NCI-H146 treated with DMSO at 0.1 percent for 48 hours (cell line): ENCODE measurements at regions not wholly inside any gene's neighbourhood (a gene's known extent, or its start where the extent isn't known, plus 50 kb on each side); places are given as distances from the start of the nearest gene placed in this dataset.

Source experiments
- DNase-seq: peaks from one replicate; lab custom pipeline; 2025; ENCODE audit not compliant: unreplicated experiment; lab: John Stamatoyannopoulos, UW

DNA sequence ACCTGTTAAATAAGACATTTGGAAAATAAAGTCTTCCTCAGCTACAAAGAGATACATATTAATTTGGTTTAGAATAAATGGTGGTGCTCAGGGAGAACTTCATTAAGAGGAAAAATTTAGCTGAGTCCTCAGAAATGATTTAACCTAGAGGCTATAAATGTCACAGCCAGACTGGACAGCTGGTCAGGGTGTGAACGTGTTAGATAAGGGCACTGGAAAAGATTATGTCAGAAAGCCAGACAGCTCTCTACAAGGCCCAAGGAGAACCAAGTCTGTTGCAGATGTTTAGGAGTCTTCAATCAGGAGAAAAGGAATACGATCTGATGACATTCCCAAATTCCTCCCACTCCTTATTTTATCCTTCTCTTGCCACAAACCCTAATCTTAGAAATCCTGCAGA is 265.2 kb downstream of the MAT2B start:
- no peak for DNase-seq

DNA sequence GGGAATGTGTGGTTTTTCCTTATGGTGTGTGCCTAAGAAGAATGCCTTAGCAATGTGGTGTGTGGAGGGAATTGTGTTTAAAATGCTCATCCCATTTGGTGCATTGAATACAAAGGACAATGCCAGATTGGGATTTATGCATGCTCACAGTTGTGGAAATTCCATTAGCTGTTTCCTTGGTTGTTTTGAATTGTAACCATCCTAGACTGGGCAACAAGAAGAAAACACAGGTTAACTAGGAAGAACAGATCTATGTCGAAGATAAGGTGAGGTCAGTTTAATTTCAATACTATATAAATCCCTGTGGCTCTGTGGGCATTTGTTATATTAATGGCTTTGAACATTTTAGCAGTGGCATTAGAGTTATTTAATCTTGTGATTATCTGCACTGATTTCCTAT is 266.8 kb downstream of the MAT2B start:
- DNase-seq: no peak

- no peak for DNase-seq
Observed at GRCh38 chr5:163772644-163773043, 267.2 kb downstream of the MAT2B start.

- no peak for DNase-seq
Observed at GRCh38 chr5:163773226-163773625, 267.8 kb downstream of the MAT2B start.

- DNase-seq: no peak
Observed at GRCh38 chr5:163789870-163790269, 284.5 kb downstream of the MAT2B start.

DNA sequence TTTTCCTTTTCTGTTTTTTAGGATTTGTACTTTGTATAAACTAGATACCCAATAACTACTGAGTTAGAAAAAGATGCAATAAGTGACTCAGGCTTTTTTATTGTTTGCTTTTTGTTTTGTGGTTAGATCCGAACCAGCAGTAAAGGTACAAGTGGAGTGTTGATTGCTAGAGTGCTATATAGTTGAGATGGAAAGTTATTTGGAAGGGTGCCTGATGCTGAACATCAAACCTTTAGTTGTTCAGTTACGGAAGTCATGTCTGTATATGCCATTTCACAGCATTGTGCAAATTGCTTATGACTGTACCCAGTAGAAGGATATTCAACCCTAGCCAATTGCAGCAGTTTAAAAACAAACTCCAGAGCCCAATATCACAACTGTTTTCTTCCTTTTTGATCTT is 285.1 kb downstream of the MAT2B start:
- DNase-seq: no peak

DNA sequence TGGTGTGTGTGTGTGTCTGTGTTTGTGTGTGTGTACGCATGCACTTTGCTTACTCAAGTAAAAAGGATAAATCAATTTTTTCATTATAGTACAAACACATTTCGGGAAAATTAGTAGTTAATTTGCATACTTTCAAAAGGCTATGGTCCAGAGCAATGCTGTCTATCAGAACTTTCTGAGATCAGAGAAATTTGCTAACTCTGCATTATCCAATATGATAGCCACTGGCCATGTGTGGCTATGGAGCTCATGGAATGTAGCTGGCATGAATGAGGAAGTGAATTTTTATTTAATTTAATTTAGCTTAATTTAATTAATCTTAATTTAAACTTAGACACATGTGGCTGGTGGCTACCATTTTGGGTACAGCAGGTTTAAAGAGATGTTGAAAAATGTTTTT is 289.6 kb downstream of the MAT2B start:
- DNase-seq: no peak

DNA sequence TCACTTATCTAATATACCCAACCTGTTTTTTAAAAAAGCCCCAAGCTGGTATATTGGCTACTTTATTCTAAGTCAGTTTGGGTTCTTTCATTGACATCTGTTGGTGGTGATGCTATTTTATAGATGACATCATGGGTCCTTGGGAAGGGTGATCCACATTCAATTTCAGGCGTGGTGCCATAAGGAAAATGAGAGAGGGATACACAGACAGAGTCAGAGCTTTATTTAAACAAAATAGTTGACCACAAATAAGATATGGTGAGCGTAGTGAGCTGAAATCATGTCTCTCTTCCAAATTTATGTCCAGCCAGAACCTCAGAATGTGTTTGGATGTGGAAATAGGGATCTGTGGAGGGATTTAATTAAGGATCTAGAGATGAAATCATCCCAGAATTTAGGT is 302.4 kb downstream of the MAT2B start:
- no peak for DNase-seq

DNA sequence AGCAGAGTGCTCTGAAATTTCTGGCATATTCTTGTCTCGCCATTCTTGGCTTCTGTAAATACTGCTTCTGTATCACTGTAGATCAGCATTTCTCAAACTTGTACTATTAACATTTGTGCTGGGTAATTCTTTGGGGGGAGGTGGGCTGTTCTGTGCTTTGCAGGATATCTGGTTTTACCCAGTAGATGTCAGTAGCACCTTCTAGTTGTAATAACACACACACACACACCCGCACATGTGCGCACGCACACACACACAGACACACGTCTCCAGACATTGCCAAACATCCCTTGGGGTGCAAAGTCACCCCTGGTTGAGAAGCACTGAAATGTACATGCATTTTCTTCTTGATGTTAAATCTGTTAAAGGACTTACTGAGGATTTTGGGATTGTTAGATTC is 304.1 kb downstream of the MAT2B start:
- no peak for DNase-seq

DNA sequence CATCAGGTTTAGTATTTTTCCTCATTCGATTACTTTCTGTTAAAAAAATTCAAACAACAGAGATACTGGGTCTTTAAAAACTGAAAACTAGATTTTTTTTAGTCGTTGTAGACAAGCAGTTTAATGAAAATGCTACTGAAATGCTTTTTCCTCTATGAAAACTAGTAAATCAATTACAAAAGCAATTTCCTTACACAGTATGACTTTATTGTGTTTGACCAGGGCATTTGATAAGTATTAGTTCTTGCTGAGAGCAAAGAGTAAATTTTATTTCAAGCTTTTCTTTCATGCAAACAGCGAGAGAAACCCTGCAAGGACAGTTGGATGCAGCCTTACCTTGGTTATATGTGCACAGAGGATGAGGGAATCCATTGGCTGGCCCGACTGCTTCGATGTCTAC is 308.5 kb downstream of the MAT2B start:
- DNase-seq: no peak

GRCh38 chr5:163815240-163815791 is 309.9 kb downstream of the MAT2B start:
- no peak for DNase-seq

DNA sequence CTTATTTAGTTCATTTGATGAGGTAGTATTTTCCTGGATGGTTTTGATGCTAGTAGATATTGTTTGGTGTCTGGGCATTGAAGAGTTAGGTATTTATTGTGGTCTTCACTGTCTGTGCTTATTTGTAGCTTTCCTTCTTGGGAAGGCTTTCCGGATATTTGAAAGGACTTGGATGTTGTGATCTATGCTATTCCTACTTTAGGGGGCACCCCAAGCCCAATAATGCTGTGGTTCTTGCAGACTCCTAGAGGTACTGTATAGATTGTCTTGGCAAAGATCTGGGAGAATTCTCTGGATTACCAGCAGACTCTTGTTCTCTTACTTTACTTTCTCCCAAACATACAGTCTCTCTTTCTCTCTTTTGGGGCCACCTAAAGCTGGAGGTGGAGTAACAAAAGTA is 315.7 kb downstream of the MAT2B start:
- no peak for DNase-seq

GRCh38 chr5:163822548-163822947 is 317.1 kb downstream of the MAT2B start:
- DNase-seq: no peak

DNA sequence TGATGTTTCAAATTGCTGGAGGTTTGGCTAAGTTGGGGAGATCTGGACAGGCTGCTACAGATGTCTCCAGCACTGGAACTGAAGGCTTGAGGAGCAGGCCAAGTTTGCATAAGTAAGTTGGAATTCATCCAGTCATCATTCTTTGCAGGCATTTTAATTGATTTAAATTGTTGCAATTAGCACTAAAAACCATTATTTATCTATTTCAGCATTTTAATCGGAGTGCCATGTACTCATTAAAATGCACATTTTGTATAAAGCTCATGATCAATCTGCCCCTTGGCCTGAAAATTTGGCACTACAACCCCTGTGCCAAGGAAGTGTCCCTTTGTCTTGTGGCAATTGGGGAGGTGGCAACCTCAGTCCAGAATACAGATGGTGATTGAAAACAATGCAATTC is 320.2 kb downstream of the MAT2B start:
- no peak for DNase-seq

GRCh38 chr5:163826201-163826600 is 320.8 kb downstream of the MAT2B start:
- no peak for DNase-seq

- no peak for DNase-seq
Observed at GRCh38 chr5:163832155-163832554, 326.7 kb downstream of the MAT2B start.

DNA sequence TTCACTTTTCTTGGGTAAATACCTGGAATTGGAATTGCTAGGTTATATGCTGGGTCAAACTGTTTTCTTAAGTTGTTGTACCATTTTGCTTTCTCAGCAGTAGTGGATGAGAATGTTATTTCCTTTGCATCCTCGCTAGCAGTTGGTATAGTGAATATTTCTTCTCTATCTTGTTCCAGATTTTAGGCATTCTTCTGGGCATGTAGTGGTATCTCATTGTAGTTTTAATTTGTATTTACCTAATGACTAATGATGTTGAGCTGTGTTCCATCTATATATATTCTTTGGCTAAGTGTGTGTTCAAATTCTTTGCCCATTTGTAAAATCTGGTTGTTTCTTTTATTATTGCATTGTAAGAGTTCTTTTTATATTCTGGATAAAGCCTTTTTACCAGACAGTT is 333.3 kb downstream of the MAT2B start:
- DNase-seq: no peak

DNA sequence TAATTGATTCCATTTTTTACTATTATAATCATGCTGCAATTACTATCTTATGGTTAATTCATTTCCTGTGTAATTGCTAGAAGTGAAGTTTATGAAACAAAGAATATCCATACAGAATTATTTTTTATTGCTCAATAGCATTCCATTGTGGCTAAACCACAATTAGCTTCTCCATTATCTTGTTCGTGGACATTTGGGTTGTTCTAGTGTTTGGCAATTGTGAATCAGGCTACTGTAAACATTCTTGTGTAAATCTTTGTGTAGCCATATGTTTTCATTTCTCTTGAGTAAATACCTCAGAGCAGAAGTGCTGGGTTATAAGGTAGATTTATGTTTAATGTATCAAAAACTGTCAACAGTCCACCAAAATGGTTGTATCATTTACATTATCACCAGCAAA is 341.1 kb downstream of the MAT2B start:
- no peak for DNase-seq

DNA sequence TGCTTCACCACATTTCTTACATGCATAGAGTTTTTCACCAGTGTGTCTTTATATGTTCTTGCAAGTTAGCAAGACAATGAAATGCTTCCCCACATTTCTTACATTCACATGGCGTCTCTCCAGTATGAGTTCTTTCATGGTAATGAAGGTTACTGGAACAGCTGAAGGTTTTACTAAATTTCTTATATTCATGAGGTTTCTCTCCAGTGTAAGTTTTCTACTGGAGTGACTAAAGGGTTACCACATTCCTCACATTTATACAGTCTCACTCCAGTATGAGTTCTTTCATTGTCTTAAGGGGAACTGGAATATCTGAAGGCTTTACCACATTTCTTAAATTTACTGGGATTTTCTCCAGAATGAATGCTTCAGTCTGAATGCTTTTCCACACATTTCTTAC is 350.3 kb downstream of the MAT2B start:
- DNase-seq: no peak

- no peak for DNase-seq
Observed at GRCh38 chr5:163861670-163862069, 356.3 kb downstream of the MAT2B start.

- DNase-seq: no peak
Observed at GRCh38 chr5:163867324-163867723, 361.9 kb downstream of the MAT2B start.

DNA sequence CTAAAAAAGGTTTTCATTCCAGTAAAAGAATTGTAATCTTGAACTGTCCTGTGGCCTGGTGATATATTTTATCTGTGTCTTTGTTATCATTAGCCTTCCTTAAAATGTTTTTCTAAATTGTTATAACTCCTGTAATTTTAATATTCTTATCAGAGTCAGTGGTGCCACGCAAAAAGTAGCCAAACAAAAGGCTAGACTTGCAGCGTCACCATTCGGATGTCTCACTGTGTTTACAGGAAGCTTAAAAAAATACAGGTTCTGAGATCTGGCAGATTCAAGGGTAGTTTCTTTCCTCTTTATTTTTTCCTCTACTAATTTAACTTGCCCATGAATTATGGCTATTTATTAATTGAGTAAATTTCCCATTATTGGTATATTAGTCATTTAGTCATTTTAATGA is 362.3 kb downstream of the MAT2B start:
- DNase-seq: no peak

DNA sequence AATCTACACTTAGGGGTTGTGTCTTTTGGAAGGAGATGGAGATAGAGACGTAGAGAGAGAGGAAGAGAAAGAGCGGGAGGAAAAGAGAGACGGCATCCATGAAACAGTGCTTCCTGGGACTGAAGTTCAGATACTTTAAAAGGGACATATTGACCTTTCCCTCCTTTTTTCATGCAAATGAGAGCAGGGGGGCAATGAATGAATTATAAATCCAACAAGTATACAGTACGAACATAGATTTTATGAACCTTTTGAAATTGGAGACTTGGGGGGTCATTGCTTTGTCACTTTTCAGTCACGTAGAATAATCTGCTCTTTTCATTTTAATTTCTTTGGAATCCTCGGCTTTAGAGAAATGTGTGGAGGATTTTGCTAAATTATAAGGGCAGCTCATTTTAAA is 364.2 kb downstream of the MAT2B start:
- DNase-seq: no peak

GRCh38 chr5:163870441-163870840 is 365.0 kb downstream of the MAT2B start:
- no peak for DNase-seq
